ENCODE measurements at regions not wholly inside any gene's neighbourhood (a gene's known extent, or its start where the extent isn't known, plus 50 kb on each side); places are given as distances from the start of the nearest gene placed in this dataset.

DNA sequence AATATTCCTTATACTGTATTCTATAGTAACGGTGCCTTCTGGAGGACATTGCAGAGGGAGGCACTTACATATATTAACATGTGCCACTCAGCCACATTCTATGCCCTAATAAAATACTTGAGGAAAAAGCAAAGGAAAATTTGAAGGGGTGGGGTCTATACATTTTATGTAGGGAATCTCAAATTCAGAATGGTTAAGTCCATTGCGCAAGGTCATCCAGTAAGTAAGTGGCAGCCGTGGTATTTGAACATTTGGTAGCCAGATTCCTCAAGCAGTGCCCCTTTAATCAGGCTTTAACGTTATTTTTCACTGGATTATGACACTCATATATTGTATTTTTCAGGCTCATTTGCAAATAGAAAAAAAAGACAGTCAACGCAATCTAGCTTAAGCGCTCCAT lies 738.3 kb downstream of the DOK5 start:
- H3K4me1 Mint-ChIP-seq = no peaks in the 10 kb centered on the region
- H2BK20ac ChIP-seq (ENCODE audit: low read depth, low read length, poor library complexity, severe bottlenecking) = no peak overlapping the region
- H3K4me3 Mint-ChIP-seq = no peak overlapping the region
- peaks cover 0 to 5% of the 10 kb centered on the region in 2 experiments; a peak in 3 of 5 replicates for H3K9me3 Mint-ChIP-seq
- no peak overlapping the region for H2BK15ac ChIP-seq (ENCODE audit: low read depth, low read length)
- H3K9me3 ChIP-seq (ENCODE audit: control insufficient read depth, low read depth, low read length) = no peaks in the 10 kb centered on the region
- H4K8ac ChIP-seq (replicated peaks; ENCODE audit: insufficient read length, low read depth, low read length) = no peak overlapping the region
- H3K23me2 ChIP-seq (ENCODE audit: insufficient read length, low read depth, low read length, poor library complexity, severe bottlenecking) = no peaks in the 10 kb centered on the region
- H3K9ac ChIP-seq (ENCODE audit: extremely low read depth, insufficient read length, low read length) = no peak overlapping the region
- no peak overlapping the region for H2BK5ac ChIP-seq (ENCODE audit: insufficient read length, low read length)
- no peaks in the 10 kb centered on the region for H3K27me3 Mint-ChIP-seq (ENCODE audit: low read depth)
- H3K27ac Mint-ChIP-seq = no peak overlapping the region
- H2AK5ac ChIP-seq (ENCODE audit: insufficient read length, low read length) = no peak overlapping the region
- no peaks in the 10 kb centered on the region for H3K79me2 ChIP-seq (ENCODE audit: insufficient read depth, low read length)
- H3K23ac ChIP-seq (ENCODE audit: insufficient read length, low read depth, low read length) = no peak overlapping the region
- H4K20me1 ChIP-seq (ENCODE audit: control insufficient read depth, insufficient read depth, insufficient read length) = no peaks in the 10 kb centered on the region
- H2AFZ ChIP-seq (ENCODE audit: low read length) = no peak overlapping the region
- H3K18ac ChIP-seq (ENCODE audit: insufficient read length, low read depth, low read length) = no peak overlapping the region
- no peak overlapping the region for H2BK120ac ChIP-seq (ENCODE audit: low read depth, low read length, poor library complexity, severe bottlenecking)
- H3K4ac ChIP-seq (ENCODE audit: low read depth, low read length) = no peak overlapping the region
- H3K56ac ChIP-seq (ENCODE audit: insufficient read length, low read depth, low read length) = no peak overlapping the region
- TF ChIP-seq, protein P1, sequence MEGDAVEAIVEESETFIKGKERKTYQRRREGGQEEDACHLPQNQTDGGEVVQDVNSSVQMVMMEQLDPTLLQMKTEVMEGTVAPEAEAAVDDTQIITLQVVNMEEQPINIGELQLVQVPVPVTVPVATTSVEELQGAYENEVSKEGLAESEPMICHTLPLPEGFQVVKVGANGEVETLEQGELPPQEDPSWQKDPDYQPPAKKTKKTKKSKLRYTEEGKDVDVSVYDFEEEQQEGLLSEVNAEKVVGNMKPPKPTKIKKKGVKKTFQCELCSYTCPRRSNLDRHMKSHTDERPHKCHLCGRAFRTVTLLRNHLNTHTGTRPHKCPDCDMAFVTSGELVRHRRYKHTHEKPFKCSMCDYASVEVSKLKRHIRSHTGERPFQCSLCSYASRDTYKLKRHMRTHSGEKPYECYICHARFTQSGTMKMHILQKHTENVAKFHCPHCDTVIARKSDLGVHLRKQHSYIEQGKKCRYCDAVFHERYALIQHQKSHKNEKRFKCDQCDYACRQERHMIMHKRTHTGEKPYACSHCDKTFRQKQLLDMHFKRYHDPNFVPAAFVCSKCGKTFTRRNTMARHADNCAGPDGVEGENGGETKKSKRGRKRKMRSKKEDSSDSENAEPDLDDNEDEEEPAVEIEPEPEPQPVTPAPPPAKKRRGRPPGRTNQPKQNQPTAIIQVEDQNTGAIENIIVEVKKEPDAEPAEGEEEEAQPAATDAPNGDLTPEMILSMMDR (conservative IDR thresholded peaks at IDR 0.05) = no peak
- no peak for DNase-seq
- WGBS (ENCODE audit: extremely low coverage, insufficient read length, low lambda C conversion rate) = no CpG with 5 or more reads among the region's 6 CpGs
- H3K4me1 ChIP-seq (ENCODE audit: insufficient read depth, low read length) = no peaks in the 10 kb centered on the region
- no peak overlapping the region for H3T11ph ChIP-seq (ENCODE audit: low read length)
- no peak overlapping the region for H3K14ac ChIP-seq (ENCODE audit: insufficient read depth, low read length)
- H4K5ac ChIP-seq (ENCODE audit: insufficient read length, low read depth, low read length) = no peak overlapping the region
- no peaks in the 10 kb centered on the region for H3K79me1 ChIP-seq (ENCODE audit: insufficient read depth, low read depth, low read length, poor library complexity, severe bottlenecking)
- H4K91ac ChIP-seq (ENCODE audit: insufficient read length, low read depth, low read length) = no peak overlapping the region
- H3K36me3 Mint-ChIP-seq (ENCODE audit: insufficient read depth in 1 of 3, low read depth in 3 of 3) = no peaks in the 10 kb centered on the region
- H3K4me2 ChIP-seq (ENCODE audit: insufficient read depth, insufficient read length, low read length) = no peak overlapping the region
- no peak overlapping the region for H2BK12ac ChIP-seq (ENCODE audit: insufficient read length, low read depth, low read length)
- H3K27me3 ChIP-seq (ENCODE audit: insufficient read depth, low read length) = no peaks in the 10 kb centered on the region
- H3K27ac ChIP-seq (ENCODE audit: insufficient read length, low read depth, low read length) = no peak overlapping the region

Data from H9 (cell line).